Activated naive CD8-positive, alpha-beta T cell treated with anti-CD3 and anti-CD28 coated beads, Interleukin-2, amount 50 U/mL, for 24 hours (primary cell): ENCODE measurements at regions not wholly inside any gene's neighbourhood (a gene's known extent, or its start where the extent isn't known, plus 50 kb on each side); places are given as distances from the start of the nearest gene placed in this dataset.
"Not testable (repeated sequence)": the region's sequence is repeated elsewhere in the genome, so short reads cannot be mapped to it uniquely, and the experiment has no call there.

Experiments
- ATAC-seq: fragments of 150-1000 bp; cut with Tn5 transposase; one replicate; pipeline ENCODE4 v1.10.0; 2021
- DNase-seq: peaks from one replicate; pipeline ENCODE4 v3.0.0; 2021
- H3K27ac Mint-ChIP-seq: one replicate; pipeline ENCODE4 v1.8.0; 2021; ENCODE audit warnings: mild to moderate bottlenecking, mixed read lengths
- H3K27me3 Mint-ChIP-seq: one replicate; pipeline ENCODE4 v1.8.0; 2021; ENCODE audit warnings: mixed read lengths
- H3K36me3 Mint-ChIP-seq: one replicate; pipeline ENCODE4 v1.8.0; 2021; ENCODE audit warnings: low read depth, mixed read lengths
- H3K4me1 Mint-ChIP-seq: one replicate; pipeline ENCODE4 v1.8.0; 2021; ENCODE audit warnings: mixed read lengths
- H3K4me3 Mint-ChIP-seq: one replicate; pipeline ENCODE4 v1.8.0; 2021; ENCODE audit warnings: mild to moderate bottlenecking, moderate library complexity, mixed read lengths
- H3K9me3 Mint-ChIP-seq: one replicate; pipeline ENCODE4 v1.8.0; 2021; ENCODE audit warnings: mixed read lengths

- Mint-ChIP-seq H3K4me3 (no peak overlapping the region), H3K4me1 (no peaks in the 10 kb centered on the region), H3K9me3 (no peaks in the 10 kb centered on the region), H3K27me3 (peaks cover 18% of the 10 kb centered on the region), H3K36me3 (no peaks in the 10 kb centered on the region), H3K27ac (no peak overlapping the region)
- ATAC-seq (no peak), DNase-seq (no peak)
Measured at GRCh38 chr10:30170146-30170545, 110.8 kb upstream of the JCAD start.

- peaks cover 23% of the 10 kb centered on the region for H3K27me3 Mint-ChIP-seq
- no peak overlapping the region for H3K4me3 Mint-ChIP-seq
- no peak overlapping the region for H3K27ac Mint-ChIP-seq
- no peaks in the 10 kb centered on the region for H3K4me1 Mint-ChIP-seq
- H3K36me3 Mint-ChIP-seq, result no peaks in the 10 kb centered on the region
- no peaks in the 10 kb centered on the region for H3K9me3 Mint-ChIP-seq
- ATAC-seq (no peak), DNase-seq (no peak)
Measured at GRCh38 chr10:30169342-30169741, 110.0 kb upstream of the JCAD start.

GRCh38 chr10:30166929-30167328, 107.5 kb upstream of the JCAD start:
- Mint-ChIP-seq H3K27me3 (peaks cover 32% of the 10 kb centered on the region), H3K4me1 (no peaks in the 10 kb centered on the region), H3K4me3 (no peak overlapping the region), H3K27ac (no peak overlapping the region), H3K36me3 (no peaks in the 10 kb centered on the region), H3K9me3 (no peaks in the 10 kb centered on the region)
- ATAC-seq (no peak), DNase-seq (no peak)

- not testable (repeated sequence) for DNase-seq, H3K27ac Mint-ChIP-seq, H3K36me3 Mint-ChIP-seq, H3K9me3 Mint-ChIP-seq, ATAC-seq, H3K4me1 Mint-ChIP-seq
- peaks cover 32% of the 10 kb centered on the region for H3K27me3 Mint-ChIP-seq
- peak overlapping the region; percentile 49 for H3K4me3 Mint-ChIP-seq
Measured at GRCh38 chr10:30163410-30163809, 104.0 kb upstream of the JCAD start.

- ATAC-seq, DNase-seq, H3K9me3 Mint-ChIP-seq, H3K4me3 Mint-ChIP-seq, H3K36me3 Mint-ChIP-seq, H3K27ac Mint-ChIP-seq, H3K4me1 Mint-ChIP-seq: not testable (repeated sequence)
- peaks cover 29% of the 10 kb centered on the region for H3K27me3 Mint-ChIP-seq
Measured at GRCh38 chr10:30162796-30163195, 103.4 kb upstream of the JCAD start.

GRCh38 chr10:30160271-30160982, 101.0 kb upstream of the JCAD start:
- no peak overlapping the region for H3K4me3 Mint-ChIP-seq
- no peaks in the 10 kb centered on the region for H3K36me3 Mint-ChIP-seq
- H3K27me3 Mint-ChIP-seq, result peaks cover 18% of the 10 kb centered on the region
- H3K9me3 Mint-ChIP-seq, result peaks cover 4% of the 10 kb centered on the region
- DNase-seq (no peak), ATAC-seq (no peak)
- H3K4me1 Mint-ChIP-seq, result no peaks in the 10 kb centered on the region
- H3K27ac Mint-ChIP-seq, result no peak overlapping the region

- DNase-seq, ATAC-seq, H3K36me3 Mint-ChIP-seq, H3K4me1 Mint-ChIP-seq, H3K4me3 Mint-ChIP-seq, H3K9me3 Mint-ChIP-seq, H3K27ac Mint-ChIP-seq: not testable (repeated sequence)
- peaks cover 16% of the 10 kb centered on the region for H3K27me3 Mint-ChIP-seq
Measured at GRCh38 chr10:30159614-30160013, 100.2 kb upstream of the JCAD start.

GRCh38 chr10:30158325-30158960, 99.1 kb upstream of the JCAD start:
- H3K4me1 Mint-ChIP-seq, result no peaks in the 10 kb centered on the region

GRCh38 chr10:30155401-30155800, 96.0 kb upstream of the JCAD start:
- no peaks in the 10 kb centered on the region for H3K4me1 Mint-ChIP-seq
- ATAC-seq (no peak), DNase-seq (no peak)
- H3K27me3 Mint-ChIP-seq, result peaks cover 16% of the 10 kb centered on the region
- no peak overlapping the region for H3K4me3 Mint-ChIP-seq
- H3K27ac Mint-ChIP-seq, result no peak overlapping the region
- no peaks in the 10 kb centered on the region for H3K36me3 Mint-ChIP-seq
- peaks cover 9% of the 10 kb centered on the region for H3K9me3 Mint-ChIP-seq

More at GRCh38 chr10:30158325-30158960, 99.1 kb upstream of the JCAD start:
- no peak overlapping the region for H3K27ac Mint-ChIP-seq
- no peak overlapping the region for H3K4me3 Mint-ChIP-seq
- peaks cover 9% of the 10 kb centered on the region for H3K9me3 Mint-ChIP-seq
- ATAC-seq (no peak), DNase-seq (no peak)
- H3K36me3 Mint-ChIP-seq, result no peaks in the 10 kb centered on the region
- H3K27me3 Mint-ChIP-seq, result peaks cover 12% of the 10 kb centered on the region

GRCh38 chr10:30154561-30154960, 95.2 kb upstream of the JCAD start:
- no peak overlapping the region for H3K4me3 Mint-ChIP-seq
- no peak for DNase-seq
- H3K4me1 Mint-ChIP-seq, result no peaks in the 10 kb centered on the region
- H3K9me3 Mint-ChIP-seq, result peaks cover 9% of the 10 kb centered on the region
- peaks cover 25% of the 10 kb centered on the region for H3K27me3 Mint-ChIP-seq
- H3K36me3 Mint-ChIP-seq, result no peaks in the 10 kb centered on the region
- no peak overlapping the region for H3K27ac Mint-ChIP-seq
- ATAC-seq, result no peak

GRCh38 chr10:30154126-30154525, 94.7 kb upstream of the JCAD start:
- Mint-ChIP-seq H3K27me3 (peaks cover 28% of the 10 kb centered on the region), H3K27ac (no peak overlapping the region), H3K36me3 (no peaks in the 10 kb centered on the region), H3K4me1 (no peaks in the 10 kb centered on the region), H3K4me3 (no peak overlapping the region), H3K9me3 (peaks cover 9% of the 10 kb centered on the region)
- DNase-seq (no peak), ATAC-seq (no peak)

- Mint-ChIP-seq H3K9me3 (peaks cover 5% of the 10 kb centered on the region), H3K4me1 (no peaks in the 10 kb centered on the region), H3K27ac (no peak overlapping the region), H3K4me3 (no peak overlapping the region), H3K36me3 (no peaks in the 10 kb centered on the region), H3K27me3 (peaks cover 39% of the 10 kb centered on the region)
- DNase-seq, result no peak
- ATAC-seq, result peak; percentile 33
Measured at GRCh38 chr10:30151581-30152389, 92.4 kb upstream of the JCAD start.

GRCh38 chr10:30141423-30141822, 82.0 kb upstream of the JCAD start:
- no peak for DNase-seq
- no peak for ATAC-seq
- Mint-ChIP-seq H3K4me1 (no peaks in the 10 kb centered on the region), H3K36me3 (no peaks in the 10 kb centered on the region), H3K27ac (no peak overlapping the region), H3K4me3 (no peak overlapping the region), H3K9me3 (peaks cover 18% of the 10 kb centered on the region), H3K27me3 (peaks cover 12% of the 10 kb centered on the region)

- no peak overlapping the region for H3K27ac Mint-ChIP-seq
- no peak for ATAC-seq
- no peak for DNase-seq
- no peak overlapping the region for H3K4me3 Mint-ChIP-seq
- H3K4me1 Mint-ChIP-seq, result no peaks in the 10 kb centered on the region
- H3K27me3 Mint-ChIP-seq, result peaks cover 7% of the 10 kb centered on the region
- no peaks in the 10 kb centered on the region for H3K9me3 Mint-ChIP-seq
- H3K36me3 Mint-ChIP-seq, result no peaks in the 10 kb centered on the region
Measured at GRCh38 chr10:30134171-30134945, 75.0 kb upstream of the JCAD start.
